ENCODE measurements at regions not wholly inside any gene's neighbourhood (a gene's known extent, or its start where the extent isn't known, plus 50 kb on each side); places are given as distances from the start of the nearest gene placed in this dataset.

DNA sequence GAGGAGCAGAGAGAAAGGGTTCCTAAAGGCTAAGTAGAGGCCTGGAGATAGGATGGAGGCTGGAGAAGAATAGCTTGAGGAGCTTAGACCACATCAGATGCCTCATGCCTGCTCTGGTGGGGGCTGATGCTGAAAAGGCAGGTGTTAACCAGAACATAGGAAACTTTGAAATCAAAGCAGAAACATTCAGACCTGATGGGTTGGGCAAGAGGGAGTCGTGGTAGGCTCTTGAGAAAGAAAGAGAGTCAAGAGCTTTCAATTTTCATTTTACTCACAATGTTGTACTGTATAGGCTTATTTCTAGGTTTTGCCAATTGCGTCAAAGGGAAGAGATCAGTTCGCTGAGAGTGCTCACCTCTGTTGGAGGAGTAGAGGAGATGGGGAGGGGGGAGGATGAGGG, 406.6 kb upstream of the SALL1 start:
- no peak for DNase-seq (ENCODE audit: low read depth in 2 of 3, low spot score in 2 of 3)

DNA sequence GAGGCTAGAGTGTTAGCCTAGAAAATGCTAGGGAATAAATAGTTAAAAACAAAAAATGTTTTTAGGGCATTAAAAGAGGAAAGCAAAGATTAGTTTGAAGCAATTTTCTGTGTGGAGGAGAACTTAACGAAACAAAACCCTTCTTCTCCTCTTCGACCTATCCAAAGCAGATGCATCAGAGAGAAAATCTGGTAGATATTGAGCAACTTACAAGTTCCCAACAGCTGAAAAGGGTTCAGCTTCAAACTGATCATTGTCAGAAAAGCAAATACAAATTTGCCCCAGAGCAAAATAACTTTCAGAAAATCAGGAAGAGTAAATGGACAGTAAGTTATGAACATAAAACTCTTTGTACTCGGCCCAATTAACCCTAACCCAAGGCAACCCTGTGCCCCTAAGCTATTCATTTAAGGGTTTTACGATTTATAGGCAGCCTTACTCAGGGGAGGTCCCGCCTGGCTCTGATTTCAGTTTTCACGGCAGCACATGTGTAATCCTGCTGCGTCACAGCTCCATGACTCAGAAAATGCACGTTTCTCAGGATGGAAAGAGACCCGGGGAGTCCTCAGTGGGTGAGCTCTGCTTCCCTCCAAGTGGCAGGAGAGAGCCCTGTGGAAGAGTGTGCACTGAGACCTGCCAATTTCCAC, 405.7 kb upstream of the SALL1 start:
- no peak for DNase-seq (ENCODE audit: low read depth in 2 of 3, low spot score in 2 of 3)

DNA sequence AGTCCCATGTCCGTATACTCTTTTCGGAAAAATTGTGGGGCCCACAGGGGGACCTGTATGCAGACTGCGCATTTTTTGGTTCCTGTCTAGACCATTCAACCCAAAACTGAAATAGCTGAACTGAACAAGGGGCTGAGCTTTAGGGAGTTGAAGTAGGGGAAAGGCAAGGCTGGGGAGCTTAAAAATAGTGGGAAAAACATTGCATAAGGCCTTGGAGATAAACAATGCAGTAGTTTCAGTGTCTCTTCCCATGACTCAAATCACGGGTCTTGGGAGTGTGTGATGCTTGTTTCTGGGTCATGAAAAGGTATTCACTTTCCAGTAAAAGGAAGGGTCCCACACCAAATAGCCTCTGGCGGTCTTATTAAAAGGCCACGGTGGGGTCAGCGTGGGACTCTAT, 402.8 kb upstream of the SALL1 start:
- no peak for DNase-seq (ENCODE audit: low read depth in 2 of 3, low spot score in 2 of 3)

DNA sequence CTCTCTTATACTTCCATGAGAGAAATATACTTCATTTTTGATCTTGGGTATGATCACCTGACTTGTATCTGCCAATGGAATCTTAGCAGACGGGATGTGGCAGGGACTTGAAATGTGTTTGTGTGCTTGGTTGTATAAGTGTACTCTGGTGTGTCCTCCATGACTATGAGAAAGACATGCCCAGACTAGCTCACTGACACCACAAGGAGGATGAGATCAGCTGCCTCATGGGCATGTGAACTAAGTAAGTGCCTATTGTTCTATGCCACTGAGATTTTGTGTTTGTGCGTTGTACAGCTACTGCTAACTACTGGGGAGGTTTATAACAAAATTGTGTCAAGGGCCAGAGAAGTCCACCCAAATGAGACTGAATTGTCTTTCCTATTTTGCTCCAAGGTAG, 402.2 kb upstream of the SALL1 start:
- DNase-seq (ENCODE audit: low read depth in 2 of 3, low spot score in 2 of 3), result no peak

DNA sequence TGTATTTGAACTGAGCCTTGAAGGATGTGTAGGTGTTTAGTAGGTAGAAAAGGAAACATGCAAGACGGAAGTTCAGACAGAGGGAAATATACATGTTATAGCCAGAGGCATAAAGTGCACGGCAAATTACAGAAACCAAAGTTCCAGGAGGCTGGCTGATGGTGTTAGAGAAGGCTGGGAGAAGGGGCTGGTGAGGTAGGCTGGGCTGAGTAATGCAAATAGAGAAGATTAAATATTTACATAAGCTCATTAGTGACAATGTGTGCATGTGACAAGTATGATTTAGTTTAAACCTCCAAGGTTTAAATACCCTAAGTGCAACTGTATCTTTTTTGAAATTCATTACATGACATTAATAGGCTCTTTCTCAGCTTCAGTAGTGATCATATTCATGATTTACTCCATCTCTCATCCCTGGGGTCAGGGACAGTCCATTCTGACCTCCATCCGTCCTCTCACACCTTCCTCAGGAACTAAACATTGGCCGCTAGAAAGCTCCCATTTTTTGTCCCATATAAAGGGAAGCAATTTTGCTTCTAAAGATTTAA, 399.8 kb upstream of the SALL1 start:
- DNase-seq (ENCODE audit: low read depth in 2 of 3, low spot score in 2 of 3), result no peak

DNA sequence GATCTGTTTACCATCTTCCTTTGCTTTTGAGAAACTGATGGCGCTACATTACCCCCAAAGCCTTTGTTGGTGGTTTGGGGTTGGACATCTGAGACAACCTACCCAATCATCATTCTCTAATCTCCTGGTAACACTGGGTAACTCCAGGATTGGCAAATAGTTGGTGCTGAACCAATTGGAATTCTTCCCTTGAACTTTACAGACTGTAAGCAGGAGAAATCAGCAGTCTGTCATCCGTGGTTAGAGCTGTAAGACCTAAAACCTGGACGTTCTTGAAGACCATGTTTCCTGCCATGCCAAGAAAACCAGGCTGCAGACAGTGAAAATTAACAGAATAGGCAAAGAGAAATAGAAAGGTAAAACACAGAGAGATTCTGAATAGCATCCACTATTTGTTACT, 398.8 kb upstream of the SALL1 start:
- DNase-seq (ENCODE audit: low read depth in 2 of 3, low spot score in 2 of 3), result no peak

DNA sequence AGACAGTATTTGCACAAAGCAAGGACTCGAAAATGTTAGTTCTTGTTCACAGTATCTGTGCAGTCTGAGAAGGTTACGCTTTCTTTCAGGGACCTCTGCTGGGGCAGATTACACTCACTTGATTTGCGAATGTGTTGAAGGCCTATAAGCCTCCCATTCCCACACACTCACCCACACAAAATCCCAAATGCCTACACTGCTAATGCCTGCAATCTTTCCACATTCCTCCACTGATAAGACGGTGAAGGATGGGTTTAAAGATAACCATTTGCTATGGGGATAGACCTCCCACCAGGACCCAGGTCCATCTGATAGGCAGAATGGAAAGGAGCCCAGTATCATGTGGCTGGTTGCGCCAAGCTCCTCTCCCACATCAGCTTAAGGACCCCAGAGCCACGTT, 394.9 kb upstream of the SALL1 start:
- DNase-seq (ENCODE audit: low read depth in 2 of 3, low spot score in 2 of 3), result no peak

DNA sequence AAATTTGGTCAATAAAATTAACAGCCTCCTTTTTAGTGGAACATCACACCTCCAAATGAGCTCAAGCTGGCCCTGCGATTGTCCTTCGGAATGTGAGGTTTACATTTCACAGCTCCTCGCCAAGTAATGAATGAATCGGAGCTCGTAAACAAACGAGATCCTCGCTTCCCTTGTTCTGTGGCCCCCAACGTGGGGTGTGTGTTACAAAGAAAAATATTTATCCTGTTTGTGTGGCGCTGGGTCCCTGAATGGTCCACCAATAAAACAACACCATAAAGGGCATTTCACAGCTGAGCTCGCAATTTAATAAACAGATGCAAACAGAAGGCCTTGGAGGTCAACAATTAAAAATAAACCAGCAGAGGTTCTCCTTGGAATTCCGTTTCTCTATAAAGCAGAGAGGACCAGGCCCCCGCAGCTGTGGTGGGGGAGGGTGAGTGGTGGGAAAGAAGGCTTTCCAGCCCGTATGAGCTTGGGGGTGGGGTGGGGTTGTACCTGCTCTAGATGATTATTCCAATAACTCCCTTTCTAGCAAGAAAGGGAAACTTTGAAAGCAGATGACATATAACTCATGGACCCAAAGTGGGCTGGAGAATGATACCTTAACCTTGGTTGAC, 393.9 kb upstream of the SALL1 start:
- no peak for DNase-seq (ENCODE audit: low read depth in 2 of 3, low spot score in 2 of 3)

DNA sequence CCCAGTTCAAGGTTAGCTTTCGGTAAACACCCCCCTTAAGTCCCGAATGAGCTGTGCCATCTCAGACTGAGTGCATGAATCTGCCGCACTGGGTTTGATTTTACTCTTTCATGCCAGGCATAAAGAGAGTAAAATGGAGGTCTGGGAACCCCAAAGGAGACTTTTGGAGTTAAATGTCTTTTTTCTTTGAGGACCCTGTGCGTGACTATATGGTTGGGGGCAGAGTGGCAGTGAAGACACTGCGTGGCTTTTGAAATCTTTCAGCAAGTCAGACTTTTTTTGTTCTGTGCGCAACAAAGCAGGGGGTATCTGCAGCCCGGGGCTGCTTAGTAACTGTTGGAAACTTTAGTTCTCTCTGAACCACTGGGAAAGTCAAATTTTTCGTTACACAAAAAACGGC, 392.9 kb upstream of the SALL1 start:
- no peak for DNase-seq (ENCODE audit: low read depth in 2 of 3, low spot score in 2 of 3)

DNA sequence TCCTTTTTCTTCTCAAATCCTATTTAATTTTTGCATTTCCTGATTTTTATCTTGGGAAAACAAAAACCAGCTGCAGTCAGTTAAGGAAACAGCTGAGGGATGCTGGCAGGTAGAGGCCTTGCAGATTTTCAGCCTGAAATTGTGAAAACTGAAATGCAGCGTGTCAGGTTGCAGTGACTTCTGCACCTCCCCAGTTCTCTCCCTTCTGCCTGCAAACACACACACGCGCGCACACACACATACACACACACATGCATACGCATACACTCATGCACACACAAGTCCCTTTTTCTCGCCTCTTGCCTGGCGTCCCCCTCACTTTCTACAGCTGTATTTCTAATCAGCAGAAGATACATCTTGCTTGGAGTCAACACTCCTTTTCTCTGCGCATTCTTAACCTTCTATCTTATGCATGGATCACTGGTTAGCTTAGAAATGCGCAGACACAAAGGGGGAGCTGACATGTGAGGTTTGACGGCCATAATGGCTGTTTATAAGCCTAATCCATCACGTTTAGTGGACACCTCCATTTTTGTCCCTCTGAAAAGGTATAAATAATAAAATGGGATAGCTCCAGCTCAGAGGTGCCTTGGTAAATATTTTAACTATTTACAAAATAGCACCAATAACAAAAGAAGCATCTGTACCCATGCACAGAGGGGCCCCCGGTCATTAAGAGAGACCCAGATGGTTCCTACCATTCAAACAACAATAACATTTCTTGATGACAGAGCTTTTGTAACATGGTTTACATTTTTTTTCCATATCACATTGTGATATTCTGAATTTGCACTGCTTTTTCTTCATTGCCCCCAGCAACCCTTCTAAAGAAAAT, 392.1 kb upstream of the SALL1 start:
- DNase-seq (ENCODE audit: low read depth in 2 of 3, low spot score in 2 of 3), result no peak

DNA sequence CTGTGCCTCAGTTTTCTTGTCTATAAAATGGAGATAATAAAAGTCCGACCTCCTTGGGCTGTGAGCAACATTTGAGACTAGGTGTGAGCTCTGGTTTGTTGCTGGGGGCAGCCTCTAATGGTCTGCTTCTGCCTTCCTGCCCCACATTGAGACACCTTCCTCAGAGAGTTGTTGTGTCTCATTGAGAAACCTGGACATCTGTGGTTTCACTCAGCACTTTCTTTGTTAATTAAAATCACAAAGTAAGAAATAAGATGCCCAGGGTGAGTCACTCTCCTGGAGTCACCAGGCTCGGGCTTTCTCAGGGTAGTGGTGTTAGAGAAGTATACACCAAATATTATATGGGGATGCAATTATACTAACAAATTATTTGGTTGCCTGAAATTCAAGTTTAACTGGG, 389.2 kb upstream of the SALL1 start:
- no peak for DNase-seq (ENCODE audit: low read depth in 2 of 3, low spot score in 2 of 3)

DNA sequence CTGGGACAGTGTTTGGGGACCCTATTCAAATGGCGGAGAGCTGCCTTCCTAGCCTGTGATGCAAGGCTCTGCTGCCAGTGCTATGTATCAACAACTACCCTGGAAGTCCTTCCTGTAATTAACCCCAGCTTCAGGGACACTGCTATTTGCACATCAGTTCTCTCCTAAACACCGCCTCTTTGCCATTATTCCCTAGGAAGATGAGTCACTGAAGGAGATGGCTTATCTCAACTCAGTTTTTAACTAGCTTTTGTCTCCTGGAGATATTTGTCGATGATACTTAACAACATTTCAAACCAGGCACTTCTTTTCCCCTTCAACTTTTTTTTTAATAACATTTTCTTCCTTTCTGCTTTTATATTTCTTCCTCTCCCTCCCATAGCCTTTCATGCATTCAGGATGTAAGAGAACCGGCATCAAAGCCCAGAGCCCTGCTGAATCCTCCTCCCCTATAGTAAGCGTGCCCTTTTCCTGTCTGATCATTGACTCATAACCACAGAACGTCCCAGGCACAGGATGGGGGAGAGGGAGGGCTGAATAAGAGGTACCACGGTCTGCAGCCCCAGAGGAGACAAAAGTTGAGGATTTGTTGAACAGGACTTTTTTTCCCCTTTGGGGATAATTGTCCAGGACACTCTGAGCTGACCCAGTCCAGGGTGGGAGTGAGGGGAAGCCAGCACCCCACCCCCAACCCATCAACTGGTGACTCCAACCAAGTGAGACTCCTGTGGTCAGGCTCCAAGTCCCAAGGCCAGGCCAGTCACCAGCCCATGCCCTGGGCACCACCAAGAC, 387.8 kb upstream of the SALL1 start:
- no peak for DNase-seq (ENCODE audit: low read depth in 2 of 3, low spot score in 2 of 3)

DNA sequence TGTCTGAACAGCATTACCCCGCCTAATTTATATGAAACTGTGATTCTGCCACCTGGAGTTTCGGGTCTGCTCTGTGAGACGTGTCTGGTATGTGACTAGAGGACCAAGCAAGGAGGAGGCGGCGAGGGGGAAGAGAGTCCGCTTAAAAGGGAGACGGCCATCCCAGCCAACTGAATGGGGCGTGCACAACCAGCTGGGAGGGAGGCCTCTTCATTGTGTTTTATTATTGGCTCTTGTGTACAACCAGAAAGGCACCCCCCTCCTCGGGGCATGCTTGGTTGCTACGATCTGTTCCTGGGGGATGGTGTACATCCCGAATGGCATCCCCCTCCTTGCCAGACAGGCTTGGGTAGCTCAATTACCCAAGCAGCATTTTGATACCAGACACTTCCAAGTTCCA, 384.5 kb upstream of the SALL1 start:
- DNase-seq (ENCODE audit: low read depth in 2 of 3, low spot score in 2 of 3), result no peak

DNA sequence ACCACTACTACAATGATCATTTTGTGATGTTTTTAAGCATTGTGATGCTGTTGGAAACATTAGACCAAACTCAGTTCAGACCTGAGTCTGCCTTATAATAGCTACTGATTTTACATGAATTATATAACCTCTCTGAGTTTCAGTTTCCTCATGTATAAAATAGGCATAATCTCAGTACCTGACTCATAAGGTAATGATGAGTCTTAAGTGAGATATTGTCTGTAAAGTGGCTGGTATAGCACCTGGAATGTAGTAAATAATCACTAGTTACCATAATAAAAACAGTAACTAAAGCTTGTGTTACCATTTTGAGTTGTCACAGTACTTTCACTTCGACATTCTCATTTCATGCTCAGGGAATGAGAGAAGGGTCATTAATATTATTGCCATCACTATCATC, 381.5 kb upstream of the SALL1 start:
- DNase-seq (ENCODE audit: low read depth in 2 of 3, low spot score in 2 of 3), result no peak

DNA sequence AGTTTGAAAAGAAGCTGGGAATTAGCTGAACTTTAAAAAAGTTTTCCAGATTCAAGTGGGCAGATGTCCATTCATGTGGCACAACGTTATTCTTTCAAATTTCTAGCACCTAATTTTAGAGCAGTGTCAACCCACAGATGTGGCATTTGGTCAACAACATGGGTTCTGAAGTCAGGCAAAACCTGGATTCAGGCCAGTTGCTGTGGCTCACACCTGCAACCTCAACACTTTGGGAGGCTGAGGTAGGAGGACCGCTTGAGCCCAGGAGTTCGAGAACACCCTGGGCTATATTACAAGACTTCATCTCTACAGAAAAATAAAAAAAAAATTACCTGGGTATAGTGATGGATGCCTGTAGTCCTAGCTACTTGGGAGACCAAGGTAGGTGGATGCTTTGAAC, 380.2 kb upstream of the SALL1 start:
- no peak for DNase-seq (ENCODE audit: low read depth in 2 of 3, low spot score in 2 of 3)

DNA sequence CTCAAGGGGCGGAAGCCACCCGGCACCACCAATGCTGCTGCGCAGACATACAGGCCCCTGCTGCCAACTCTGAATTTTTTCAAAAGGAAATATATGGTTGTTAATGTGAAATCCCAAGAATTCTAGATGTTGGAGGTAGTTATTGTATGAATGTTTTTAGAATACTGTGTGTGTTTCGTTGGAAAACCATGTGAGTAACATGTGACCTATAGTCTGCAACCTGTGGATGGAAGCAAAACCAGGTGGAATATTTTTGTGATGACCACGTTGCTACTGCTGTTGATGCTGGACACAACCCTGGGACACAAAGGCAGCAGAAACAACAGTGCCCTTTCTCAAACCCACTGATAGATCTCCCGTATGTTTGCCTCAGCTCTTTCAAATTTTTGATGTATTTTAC, 376.3 kb upstream of the SALL1 start:
- DNase-seq (ENCODE audit: low read depth in 2 of 3, low spot score in 2 of 3), result no peak

DNA sequence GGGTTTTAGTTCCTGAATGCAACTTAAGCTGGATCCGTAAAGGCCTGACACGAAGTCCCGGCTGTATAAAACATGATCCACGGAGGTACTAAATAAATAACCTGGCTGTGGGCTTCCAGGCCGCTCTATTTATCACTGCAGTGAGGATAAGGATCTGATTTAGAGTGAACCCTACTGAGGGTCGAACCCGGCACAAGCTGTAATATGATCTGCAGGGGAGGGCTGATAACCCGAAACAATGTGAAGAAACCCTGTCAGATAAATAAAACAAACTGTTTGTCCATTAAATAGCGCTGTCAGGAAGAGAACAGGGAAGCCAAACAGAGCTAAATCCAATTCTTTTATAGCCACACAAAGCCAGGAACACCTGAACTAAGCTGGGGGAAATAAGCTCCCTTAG, 375.6 kb upstream of the SALL1 start:
- no peak for DNase-seq (ENCODE audit: low read depth in 2 of 3, low spot score in 2 of 3)

DNA sequence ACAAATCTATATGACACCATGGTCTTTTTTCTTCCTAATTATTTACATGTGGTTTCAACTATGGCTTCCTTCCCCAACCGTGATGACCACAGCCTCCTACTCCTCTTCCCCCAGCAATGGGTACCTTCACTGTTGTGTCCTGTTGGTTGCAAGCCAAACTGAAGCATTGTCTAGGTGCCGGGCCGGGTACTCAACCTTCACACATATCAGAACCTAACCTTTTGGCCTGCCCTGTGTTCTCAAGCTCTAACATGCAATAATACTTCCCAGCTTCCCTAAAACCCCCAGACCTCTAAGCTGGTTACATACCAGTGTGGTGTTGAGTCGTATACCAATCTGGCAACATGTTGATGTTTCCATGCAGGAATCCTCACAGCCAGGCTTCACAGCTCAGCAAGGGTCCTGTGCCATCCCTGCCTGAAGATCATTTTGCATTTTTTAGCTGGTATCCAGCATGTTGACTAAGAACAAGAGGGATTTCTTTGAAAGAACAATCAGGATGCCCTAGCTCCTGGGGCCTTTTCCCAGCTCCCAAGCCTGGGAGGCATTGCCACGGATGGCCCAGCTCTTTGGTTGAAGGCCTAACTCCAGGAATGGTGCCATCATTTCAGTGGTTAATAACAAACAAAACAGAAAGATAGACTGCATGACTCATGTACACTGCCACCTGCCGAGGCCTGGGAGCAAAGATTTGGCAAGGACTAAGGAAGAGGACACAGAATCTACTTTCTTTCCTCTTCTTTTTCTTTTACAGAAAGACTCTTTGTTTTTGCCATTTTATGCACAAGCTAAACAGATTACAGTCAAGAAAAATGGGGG, 373.7 kb upstream of the SALL1 start:
- no peak for DNase-seq (ENCODE audit: low read depth in 2 of 3, low spot score in 2 of 3)

DNA sequence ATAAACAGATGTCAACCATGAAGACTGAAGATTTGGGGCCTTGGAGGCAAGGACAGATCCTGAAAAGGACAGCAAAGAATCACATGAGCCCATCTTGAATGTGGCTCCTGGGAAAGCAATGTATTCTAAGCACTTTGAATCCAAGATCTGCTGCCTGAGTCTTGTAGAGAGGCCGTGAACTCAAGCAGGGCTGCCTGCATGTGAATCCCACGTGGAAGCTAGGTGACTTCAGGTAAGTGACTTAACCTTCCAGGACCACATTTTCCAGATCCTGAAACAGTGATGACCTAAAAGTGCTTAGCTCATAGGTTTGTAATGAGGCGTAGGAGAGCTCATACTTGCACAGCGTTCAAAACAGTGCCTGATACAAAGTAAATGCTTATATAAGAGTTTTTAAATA, 373.0 kb upstream of the SALL1 start:
- no peak for DNase-seq (ENCODE audit: low read depth in 2 of 3, low spot score in 2 of 3)

DNA sequence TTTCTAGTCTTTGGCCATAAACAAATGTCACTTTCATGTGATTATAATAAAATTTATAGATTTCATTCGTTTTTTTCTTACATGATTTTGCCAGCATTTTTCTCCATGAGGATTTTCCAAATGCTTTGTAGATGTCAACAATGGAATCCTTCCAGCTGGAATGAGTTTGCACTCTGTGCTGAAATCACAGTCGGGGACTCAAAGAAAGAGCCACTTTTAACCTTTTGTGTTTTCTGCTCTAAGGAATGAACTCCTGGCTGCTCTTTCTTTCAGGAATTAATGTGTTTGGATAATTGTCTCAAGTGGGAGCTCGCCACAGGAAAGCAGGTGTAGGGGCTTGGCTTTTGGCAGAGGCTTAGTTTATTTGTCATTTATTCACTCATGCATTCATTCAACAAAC, 372.3 kb upstream of the SALL1 start:
- DNase-seq (ENCODE audit: low read depth in 2 of 3, low spot score in 2 of 3), result no peak
